IPS DF 4.7 (cell line): ENCODE measurements at regions not wholly inside any gene's neighbourhood (a gene's known extent, or its start where the extent isn't known, plus 50 kb on each side); places are given as distances from the start of the nearest gene placed in this dataset.
"Not testable (repeated sequence)": the region's sequence is repeated elsewhere in the genome, so short reads cannot be mapped to it uniquely, and the experiment has no call there.

Source experiments
- DNase-seq: peaks from one replicate; pipeline ENCODE4 v3.0.0-alpha.2; 2013; ENCODE audit warnings: low spot score; ENCODE audit errors: extremely low read depth

DNA sequence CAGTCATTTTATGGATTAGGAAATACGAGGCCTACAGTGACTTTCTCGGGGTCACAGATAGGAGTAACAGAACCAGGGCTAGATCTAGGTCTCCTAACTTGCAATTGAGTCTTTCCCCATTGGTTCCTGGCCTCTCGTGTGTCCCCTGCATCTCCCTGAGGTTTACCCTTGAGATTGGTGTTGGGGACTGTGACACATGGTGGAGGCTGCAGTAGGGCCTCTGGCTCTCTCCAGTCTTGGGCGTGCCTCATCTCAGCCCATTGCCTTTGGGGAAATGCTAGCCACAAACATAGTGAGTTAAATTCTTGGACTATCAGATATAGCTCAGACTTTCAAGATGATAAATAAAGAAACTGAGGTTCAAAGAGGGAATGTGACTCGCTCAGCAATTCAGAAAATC is 212.1 kb downstream of the KCNRG start:
- DNase-seq = no peak

DNA sequence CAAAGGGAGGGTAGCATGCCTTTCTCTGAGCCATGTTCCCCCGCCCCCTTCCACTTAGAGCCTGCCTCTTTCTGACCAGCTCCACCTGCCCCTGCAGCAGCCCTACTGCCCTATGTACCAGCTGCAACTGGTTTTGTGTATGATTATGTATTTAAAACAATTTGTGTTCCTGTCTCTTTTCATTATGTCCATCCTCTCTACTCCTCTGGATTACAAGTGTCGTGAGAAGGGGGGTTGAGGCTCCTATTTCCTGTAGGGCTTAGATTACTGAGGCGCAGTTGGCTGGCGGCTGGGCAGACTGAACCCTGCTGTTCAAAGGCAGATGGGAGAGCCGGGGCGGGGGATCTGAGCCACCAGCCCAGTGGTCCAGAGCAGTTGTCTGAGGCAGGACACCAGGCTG is 213.3 kb downstream of the KCNRG start:
- DNase-seq = no peak

DNA sequence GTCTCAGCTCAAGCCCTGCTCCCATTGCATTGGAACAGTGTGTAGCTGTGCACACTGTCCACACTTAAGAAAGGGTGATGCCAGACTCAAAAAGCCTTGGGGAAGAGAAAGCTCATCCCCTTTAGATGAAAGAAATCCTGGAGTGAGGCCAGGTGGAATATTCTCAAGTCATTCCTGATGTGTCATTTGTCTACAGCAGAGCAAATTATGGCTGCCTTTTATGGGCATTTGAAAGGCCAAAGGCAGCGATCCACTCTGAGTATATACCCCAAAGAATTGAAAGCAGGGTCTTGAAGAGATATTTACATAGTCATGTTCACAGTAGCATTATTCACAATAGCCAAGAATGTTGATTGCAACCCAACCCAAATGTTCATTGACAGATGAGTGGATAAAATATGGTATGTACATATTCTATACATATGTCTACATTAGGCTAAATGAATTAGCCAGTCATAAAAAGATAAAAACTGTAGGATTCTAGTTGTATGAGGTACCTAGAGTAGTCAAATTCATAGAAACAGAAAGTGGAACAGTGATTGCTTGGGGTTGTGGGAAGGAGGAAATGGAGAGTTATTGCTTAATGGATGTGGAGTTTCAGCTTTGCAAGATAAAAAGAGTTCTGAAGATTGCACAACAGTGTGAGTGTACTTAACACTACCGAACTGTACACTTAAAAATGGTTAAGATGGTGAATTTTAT is 214.9 kb downstream of the KCNRG start:
- DNase-seq = no peak

DNA sequence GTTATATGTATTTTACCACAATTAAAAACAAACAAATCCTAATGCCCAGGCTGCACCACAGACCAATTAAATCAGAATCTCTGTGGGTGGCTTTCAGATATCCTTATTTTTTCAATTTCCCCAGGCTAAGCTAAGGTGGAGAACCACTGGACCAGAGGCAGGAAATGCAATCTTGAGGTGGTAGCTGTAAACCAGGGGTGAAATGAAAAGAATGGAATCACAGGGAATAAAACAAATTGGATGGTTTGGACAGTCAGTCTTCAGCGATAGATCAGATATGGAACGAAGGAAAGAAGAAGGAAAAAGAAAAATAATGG is 215.4 kb downstream of the KCNRG start:
- no peak for DNase-seq

DNA sequence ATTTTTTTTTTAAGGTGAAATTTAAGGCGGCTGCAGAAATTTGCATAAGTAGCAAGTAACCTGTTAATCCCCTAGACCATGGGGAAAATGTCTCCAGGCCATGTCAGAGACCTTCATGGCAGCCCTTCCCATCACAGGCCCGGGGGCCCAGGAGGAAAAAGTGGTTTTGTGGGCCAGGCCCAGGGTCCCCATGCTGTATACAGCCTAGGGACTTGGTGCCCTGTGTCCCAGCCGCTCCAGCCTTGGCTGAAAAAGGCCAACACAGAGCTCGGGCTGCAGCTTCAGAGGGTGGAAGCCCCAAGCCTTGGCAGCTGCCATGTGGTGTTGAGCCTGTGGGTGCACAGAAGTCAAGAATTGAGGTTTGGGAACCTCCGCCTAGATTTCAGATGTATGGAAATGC is 218.3 kb downstream of the KCNRG start:
- not testable (repeated sequence) for DNase-seq

DNA sequence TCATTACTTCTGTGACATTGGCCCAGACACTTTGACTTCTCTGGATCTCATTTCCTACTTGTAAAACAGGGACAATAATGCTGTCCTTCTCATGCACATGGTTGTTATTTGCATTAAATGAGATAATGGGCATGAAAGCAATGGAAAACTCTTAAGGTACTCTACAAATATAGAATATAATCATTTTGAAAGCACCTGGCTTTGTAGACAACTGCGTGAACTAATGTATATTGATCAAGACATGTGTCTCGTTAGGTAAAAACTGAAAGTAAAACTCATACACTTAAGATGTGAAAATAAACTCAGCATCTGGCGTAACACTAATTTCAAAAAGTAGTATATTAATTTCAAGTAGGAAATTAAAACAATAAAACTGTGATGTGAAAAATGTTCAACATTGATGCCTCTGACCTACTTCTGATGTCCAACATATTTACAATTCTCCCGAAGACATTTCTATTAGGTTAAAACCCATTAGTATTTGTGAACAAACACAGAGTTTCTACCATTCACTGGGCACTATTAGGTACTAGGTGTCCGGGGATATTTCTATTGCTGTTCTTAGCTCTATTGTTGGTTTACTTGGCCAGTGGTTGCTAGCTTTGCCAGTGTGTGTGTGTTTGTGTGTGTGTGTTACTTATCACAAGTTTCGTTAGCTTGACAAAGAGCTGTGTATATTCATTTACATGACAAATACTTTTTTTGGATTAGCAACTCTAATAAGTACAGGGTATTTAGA is 220.5 kb downstream of the KCNRG start:
- DNase-seq = no peak

DNA sequence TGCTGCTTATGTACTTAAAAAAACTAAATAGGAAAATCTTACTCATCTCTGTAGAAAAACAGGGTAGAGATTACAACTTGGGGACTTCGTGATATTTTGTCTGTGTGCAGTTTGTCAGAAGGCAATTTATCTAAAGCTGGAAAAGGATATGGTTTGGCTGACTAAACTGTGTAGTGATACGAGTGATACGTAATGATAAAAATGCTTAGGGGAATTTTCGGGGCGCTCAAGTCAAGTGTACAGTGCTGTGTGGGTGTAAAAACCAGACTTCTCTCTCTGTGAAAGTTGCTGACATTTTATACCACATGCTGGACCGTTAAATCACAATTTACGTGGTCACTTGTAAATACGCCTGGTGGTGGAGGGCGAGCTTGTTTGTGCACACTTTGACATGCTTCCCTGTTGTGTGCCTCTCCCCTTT is 221.7 kb downstream of the KCNRG start:
- DNase-seq = no peak

DNA sequence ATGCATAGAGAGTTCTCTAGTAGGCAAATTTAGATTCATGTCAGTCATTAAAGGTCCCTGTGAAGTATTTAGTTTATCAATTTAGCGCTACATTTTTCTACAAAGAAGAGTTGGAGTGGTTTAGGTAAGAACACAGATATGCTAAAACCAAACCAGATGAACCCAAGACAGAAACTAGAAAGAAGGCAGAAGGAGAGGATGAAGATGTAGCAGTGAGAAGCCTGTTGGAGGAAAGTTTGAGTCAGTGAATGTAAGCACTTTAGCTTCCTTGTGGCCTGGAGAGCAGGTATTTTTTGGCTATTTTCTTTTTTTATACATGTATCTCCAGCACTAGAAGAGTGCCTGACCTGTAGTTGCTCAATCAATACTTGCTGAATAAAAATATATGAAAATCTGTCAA is 223.7 kb downstream of the KCNRG start:
- no peak for DNase-seq

DNA sequence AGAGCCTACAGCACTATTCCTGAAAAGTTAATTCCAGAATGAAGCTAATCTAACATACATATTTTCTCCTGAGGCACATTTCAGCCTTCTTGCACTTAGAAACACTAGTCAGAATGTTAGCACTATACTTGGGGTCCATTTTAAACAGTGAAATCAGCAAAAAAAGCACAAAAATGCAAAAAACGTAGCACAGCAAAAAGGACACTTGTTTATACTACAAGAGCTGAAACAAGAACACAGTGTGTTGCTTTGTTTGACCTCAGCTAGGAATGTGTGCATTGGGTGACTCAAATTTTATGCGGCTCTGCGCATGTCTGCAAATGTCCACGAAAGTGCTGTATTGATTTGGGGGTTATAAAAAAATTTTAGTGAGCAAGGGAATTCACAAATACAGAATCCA is 226.2 kb downstream of the KCNRG start:
- DNase-seq = no peak

DNA sequence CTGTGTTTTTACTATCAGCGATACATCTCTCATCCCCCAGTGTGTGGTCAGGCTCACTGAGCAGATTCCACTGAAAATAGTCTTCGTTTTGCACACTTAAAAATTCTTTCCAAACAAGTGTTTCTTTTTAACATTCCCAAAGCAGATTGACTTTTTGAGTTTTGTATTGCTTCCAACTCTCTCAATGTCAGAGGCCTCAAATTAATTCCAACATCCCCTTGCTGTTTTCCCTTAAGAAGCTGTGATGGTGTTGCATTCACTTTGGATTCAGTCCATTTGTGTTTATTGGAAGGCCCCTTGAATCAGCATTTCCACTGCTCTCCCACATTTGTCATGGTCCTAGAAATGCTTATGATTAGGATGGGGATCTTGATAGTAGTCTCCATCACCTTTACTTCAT is 228.7 kb downstream of the KCNRG start:
- no peak for DNase-seq

DNA sequence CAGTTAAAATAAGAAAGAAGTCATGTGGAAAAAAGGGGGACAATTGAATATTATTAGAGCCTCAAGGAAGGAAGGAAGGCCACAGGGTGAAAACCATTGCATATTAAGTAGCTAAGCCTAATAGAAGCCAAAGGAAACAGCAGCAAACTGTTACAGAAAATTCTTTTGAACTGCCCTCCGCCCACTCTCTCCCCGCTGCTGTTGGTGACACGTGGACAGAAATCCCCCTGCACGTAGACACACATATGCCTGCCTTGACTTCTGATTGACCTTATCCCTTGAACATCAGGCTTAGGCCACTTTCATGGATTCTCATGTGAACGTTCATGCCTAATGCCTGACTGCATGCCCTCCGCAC is 229.1 kb downstream of the KCNRG start:
- no peak for DNase-seq

DNA sequence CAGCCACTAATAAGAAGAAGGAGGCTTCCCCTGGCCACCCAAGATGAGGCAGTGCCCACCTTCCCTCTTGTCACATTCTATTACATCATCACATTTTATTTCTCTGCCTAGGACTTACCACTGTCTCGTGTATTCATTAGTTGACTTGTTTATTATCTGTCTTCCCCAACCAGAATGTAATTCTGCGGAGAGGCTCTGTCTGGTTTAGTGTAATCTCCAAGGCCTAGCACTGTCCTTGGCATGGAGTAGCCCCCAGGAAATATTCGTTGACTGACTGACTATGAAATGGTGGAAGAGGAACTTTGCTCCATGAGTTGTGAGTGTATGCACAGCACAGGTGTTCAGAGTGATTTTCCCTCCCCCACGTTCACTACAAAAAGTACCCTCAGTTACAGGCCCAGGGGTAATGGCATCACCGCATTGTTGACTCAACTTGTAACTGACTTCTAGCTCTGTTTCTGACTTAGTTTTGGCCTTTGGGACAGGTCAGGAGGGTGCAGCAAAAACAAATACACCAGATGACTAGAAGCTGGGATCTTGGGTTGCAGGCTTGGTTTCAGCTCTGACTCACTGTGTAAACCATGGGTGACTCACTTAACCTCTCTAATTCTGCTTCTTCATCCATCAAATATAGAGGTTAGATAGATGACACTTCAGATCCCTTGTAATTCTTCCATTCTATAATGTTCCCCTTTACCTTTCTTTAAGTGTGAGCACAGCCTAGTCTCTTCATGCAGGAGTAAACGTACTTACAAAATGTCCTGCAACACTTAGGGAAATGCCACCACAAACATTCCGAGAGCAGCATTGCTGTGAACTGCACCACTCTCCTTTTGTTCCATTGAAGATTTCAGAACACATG is 229.7 kb downstream of the KCNRG start:
- no peak for DNase-seq

DNA sequence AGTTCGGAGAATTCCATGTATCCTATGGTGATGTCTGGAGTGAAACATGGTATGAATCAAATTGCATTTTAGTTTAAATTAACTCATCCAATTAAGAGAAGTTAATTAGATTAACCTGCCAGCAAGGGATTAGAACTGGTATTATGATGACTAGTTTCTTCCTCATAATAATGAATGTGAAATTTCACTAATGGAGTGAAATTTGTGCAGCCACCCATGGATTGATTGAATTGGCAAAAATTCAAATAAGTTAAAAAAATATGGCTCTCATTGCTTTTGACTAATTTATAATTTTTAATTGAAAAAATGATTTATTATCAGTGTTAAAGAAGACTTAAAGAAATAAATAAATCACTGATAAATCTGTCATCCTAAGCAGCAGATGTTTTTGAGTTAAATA is 232.0 kb downstream of the KCNRG start:
- DNase-seq = no peak

DNA sequence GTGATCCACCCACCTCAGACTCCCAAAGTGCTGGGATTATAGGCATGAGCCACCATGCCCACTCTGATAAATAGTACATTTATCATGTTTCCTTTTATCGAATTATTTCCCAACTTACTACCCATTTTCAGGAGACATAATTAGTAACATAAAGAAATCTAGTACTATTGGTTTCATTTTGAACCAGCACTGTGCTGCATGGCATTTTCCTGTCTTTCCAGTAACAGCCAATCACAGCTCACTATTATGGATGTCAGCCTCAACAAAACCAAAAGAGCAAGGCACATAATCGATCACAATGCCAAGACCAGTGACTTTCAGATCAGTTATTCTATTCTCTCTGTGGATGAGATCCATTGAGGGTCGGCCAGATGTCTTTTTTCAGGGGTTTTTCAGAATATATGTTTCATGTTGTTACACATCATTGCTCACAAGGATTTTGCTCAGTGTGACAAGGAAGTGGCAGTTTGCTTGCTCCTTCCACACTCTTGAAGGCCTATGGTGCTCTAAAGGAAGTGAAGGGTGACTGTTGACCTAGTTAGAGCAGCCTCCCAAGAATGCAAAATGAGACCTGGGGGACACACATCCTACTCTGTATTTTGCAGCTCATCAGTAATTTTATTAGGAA is 233.4 kb downstream of the KCNRG start:
- DNase-seq = no peak

DNA sequence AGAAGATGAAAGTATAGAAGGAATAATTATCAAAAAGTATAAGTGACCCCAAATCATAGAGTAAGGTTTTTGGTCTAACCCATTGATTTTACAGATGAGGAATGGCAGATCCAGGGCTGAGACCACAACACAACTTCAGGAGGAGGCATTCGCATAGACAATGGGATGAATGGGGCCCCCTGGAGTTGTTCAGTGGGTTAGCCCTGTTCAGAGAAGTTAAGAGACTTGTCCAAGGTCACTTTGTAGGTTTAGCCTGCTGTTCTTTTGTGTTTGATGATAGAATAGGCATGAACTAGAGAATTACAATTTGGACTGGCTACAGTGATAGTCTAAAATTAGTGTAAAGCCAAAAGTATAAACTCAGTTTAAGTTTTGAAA is 233.9 kb downstream of the KCNRG start:
- DNase-seq = no peak

DNA sequence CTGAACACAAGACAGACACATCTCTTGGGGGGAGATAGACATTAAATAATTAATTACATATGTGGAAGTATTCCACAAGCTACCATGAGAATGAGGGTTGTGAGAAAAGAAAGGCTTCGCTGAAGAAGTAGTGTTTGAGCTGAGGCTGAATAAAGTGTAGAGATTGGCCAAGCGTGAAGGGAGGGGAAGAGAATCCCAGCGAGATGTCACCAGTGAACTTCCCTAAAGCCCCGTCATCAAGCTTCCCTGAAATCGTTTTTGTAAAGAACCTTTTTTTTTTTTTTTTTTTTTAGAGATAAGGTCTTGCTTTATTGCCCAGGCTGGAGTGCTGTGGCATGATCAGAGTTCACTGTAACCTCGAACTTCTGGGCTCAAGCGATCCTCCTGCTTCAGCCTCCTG is 235.2 kb downstream of the KCNRG start:
- DNase-seq = no peak

DNA sequence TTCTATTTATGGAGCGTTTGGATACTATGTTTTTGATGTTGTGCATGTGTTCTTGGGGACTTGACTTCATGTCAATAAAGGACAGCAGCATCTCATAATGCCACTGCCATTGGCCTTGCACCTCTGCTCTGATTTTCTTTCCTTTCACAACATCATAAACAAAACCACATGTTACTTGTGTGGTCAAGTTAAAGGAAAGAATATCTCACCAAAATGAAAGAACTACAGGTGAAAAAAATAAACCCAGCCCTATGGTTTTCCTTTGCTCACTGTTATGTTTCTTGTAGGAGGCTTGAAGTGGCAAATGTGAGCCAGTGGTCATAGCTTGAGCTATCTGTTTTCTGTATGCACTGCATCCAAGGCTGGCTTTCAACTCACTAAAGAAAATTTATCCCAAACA is 240.4 kb downstream of the KCNRG start:
- DNase-seq = no peak

DNA sequence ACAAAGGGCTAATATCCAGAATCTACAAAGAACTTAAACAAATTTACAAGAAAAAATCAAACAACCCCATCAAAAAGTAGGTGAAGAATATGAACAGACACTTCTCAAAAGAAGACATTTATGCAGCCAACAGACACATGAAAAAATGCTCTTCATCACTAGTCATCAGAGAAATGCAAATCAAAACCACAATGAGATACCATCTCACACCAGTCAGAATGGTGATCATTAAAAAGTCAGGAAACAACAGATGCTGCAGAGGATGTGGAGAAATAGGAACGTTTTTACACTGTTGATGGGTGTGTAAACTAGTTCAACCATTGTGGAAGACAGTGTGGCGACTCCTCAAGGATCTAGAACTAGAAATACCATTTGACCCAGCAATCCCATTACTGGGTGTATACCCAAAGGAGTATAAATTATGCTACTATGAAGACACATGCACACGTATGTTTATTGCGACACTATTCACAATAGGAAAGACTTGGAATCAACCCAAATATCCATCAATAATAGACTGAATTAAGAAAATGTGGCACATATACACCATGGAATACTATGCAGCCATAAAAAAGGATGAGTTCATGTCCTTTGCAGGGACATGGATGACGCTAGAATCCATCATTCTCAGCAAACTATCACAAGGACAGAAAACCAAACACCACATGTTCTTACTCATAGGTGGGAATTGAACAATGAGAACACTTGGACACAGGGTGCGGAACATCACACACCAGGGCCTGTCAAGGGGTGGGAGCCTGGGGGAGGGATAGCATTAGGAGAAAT is 241.5 kb downstream of the KCNRG start:
- not testable (repeated sequence) for DNase-seq

DNA sequence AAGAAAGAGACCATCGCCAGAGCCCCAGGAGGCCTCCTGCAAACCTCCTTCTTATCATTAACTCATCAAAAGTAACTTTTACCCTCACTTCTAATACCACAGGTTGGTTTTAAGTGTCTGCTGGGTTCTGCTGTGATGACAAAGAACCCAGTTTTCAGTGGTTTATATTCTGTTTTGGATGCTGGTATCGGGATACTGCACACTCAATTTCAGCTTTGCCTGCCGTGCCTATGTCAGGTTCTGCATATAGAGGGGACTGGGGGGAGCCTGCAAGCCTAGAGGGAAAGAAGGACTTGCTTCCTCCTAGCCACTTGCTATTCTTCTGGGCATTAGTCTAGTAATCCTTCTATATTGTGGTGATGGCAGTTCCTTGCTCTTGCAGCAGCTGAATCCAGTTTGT is 242.4 kb downstream of the KCNRG start:
- no peak for DNase-seq

DNA sequence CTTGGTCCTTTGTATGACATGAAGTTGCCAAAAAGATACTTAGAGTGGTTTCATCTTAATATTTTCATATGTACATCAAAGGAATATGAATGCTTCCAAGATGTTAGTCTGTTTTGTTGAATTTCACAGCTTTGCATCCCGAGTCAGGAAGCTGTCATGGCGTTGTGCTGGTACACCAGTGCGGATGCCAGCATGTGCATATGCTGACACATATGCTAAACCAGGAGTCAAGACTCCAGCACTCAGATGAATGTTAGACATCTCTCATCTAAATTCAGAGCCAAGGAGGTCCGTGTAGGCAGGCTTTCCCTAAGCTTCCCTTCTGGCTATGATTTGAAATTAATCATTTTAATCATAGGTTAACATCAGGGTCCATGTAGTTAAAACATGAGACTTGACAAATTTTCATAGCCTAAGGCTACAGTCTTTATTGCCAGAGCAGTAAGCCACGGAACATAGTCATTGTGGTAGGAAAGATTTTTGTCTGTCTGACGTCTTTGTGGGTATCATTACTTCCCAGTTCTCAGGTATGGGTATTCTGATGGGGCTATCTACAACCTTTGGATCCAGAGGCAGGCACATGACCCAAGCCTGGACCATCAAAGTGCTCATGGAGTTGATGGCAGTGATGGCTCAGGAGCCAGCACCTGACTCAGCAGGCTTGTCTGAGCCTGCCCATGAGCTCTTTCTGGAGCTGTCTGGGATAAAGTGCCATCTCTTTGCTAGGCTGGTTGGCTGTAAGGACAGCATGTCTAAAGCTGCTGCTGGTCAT is 246.1 kb downstream of the KCNRG start:
- no peak for DNase-seq

DNA sequence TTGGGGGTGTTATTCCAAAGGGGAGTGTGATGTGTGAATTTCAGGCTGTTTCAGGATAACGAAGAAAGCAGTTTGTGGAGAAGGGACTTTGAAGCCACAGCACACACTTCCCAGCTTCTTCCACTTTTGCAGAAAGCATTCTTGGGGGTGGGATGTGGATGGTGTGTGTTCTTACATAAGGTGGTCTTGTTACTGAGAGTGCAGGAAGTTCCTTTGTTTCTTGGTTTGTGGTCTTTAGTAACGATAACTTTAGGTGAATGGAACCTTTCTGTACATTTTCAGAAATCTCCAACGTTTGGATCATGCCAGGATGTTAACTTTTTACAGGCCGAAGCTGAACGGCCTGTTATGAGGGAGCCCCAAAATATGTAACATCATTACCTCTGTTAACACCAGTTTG is 251.8 kb downstream of the KCNRG start:
- no peak for DNase-seq
